Colonic mucosa (tissue), 4 donors: ENCODE measurements at regions not wholly inside any gene's neighbourhood (a gene's known extent, or its start where the extent isn't known, plus 50 kb on each side); places are given as distances from the start of the nearest gene placed in this dataset.

Experiments
- DNase-seq: peaks from one replicate; pipeline ENCODE4 v3.0.0-alpha.2; 2020
- H3K27ac ChIP-seq: fragments of 200-600 bp; one replicate; pipeline ENCODE4 v1.8.0; 2021
- H3K27me3 ChIP-seq: fragments of 200-600 bp; one replicate; pipeline ENCODE4 v1.8.0; 2021
- H3K36me3 ChIP-seq: fragments of 200-600 bp; one replicate; pipeline ENCODE4 v1.8.0; 2021
- H3K4me1 ChIP-seq: fragments of 200-600 bp; one replicate; pipeline ENCODE4 v1.8.0; 2021; ENCODE audit warnings: mild to moderate bottlenecking
- H3K4me3 ChIP-seq: fragments of 200-600 bp; one replicate; pipeline ENCODE4 v1.8.0; 2021
- H3K9ac ChIP-seq, 2 donors: one replicate each; pipeline ENCODE4 v1.7.0; 2013; ENCODE audit warnings: control low read depth in 2 of 2, low read depth in 2 of 2, low read length in 2 of 2
- H3K9me3 ChIP-seq: fragments of 200-600 bp; one replicate; pipeline ENCODE4 v1.8.0; 2021
- intact Hi-C: fragments of 100-400 bp; cut with DNase I; formaldehyde crosslinking; loops from one replicate; pipeline ENCODE4 v1.14.1; 2022
- TF ChIP-seq, protein P1 (sequence below): fragments of 200-600 bp; IDR thresholded peaks from one replicate; pipeline ENCODE4 v1.8.0; 2022; ENCODE audit warnings: antibody characterized with exemption, mild to moderate bottlenecking
- donor health status: healthy.
- donor health status: DM: no; HTN: no; CAD: no.
- donor health status: DM: no; HTN: no; CAD: no.

- intact Hi-C loops, result no loop called here
- Histone ChIP-seq H3K9ac (no peak overlapping the region), H3K36me3 (no peaks in the 10 kb centered on the region), H3K27me3 (no peaks in the 10 kb centered on the region), H3K4me3 (no peak overlapping the region), H3K4me1 (no peaks in the 10 kb centered on the region), H3K9me3 (no peaks in the 10 kb centered on the region), H3K27ac (no peak overlapping the region)
- no peak for DNase-seq
- TF ChIP-seq, protein P1, sequence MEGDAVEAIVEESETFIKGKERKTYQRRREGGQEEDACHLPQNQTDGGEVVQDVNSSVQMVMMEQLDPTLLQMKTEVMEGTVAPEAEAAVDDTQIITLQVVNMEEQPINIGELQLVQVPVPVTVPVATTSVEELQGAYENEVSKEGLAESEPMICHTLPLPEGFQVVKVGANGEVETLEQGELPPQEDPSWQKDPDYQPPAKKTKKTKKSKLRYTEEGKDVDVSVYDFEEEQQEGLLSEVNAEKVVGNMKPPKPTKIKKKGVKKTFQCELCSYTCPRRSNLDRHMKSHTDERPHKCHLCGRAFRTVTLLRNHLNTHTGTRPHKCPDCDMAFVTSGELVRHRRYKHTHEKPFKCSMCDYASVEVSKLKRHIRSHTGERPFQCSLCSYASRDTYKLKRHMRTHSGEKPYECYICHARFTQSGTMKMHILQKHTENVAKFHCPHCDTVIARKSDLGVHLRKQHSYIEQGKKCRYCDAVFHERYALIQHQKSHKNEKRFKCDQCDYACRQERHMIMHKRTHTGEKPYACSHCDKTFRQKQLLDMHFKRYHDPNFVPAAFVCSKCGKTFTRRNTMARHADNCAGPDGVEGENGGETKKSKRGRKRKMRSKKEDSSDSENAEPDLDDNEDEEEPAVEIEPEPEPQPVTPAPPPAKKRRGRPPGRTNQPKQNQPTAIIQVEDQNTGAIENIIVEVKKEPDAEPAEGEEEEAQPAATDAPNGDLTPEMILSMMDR, result no peak
Measured at GRCh38 chr13:23993680-23993985, 96.3 kb upstream of the C1QTNF9B start.

DNA sequence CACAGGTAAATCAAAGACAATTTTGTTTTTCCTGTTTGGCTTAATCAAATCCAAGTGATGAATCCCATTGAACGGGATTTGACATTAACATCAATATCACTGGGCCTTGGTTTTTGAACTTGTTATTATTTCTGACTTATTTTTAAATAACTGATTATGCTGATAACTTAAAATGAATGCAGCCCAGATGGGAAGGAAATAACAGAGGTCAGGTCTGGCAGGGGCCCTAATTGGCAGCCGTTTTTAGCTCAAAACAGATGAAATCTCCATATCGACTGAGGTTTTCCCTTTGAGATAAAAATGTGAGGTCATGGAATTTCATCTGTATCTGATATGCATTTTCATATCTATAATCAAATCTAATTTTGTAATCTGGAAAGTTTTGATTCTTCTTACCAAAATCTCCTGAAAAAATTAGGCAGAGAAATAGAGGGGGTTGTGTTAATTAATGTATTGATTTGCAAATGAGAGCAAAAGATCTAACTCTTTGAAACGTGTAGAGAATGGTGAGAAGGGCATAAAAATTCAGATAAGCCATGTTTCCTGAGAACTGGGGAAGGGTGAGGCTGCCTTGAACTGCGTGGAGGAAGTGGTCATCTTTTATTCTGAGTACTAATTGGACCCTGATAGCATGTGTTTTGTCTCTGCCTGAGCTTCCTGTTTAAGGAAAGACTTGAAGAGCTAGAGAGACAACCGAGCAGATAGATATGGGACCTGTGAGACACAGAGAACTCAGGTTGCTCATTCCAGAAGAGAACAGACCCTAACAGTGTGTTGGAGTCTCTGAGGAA, 98.2 kb upstream of the C1QTNF9B start:
- Histone ChIP-seq H3K9ac (no peak overlapping the region), H3K27ac (no peak overlapping the region), H3K9me3 (no peaks in the 10 kb centered on the region), H3K36me3 (no peaks in the 10 kb centered on the region), H3K4me3 (no peak overlapping the region), H3K27me3 (no peaks in the 10 kb centered on the region), H3K4me1 (no peaks in the 10 kb centered on the region)
- intact Hi-C loops, result no loop called here
- no peak for DNase-seq
- TF ChIP-seq, protein P1, result no peak

DNA sequence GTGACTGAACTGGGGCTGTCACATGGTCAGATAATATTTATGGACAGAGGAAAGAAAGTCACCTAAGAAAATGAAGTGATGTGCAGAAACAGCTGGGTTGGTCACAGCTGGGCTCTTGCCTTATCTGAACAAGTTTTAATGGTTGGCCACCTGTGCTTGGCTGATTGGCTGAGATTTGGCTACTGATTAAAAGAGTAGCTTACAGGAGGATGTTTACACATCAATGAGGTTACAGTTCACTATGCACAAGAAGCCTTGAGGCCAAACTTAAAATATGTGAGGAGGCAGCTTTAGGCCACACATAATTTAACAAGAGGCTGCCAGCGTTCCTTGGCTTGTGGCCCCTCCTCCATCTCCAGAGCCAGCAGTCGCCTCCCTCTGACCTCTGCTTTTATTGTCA, 99.2 kb upstream of the C1QTNF9B start:
- TF ChIP-seq, protein P1, result no peak
- Histone ChIP-seq H3K9ac (no peak overlapping the region), H3K9me3 (no peaks in the 10 kb centered on the region), H3K4me3 (no peak overlapping the region), H3K36me3 (no peaks in the 10 kb centered on the region), H3K27me3 (no peaks in the 10 kb centered on the region), H3K4me1 (no peaks in the 10 kb centered on the region), H3K27ac (no peak overlapping the region)
- DNase-seq, result no peak
- intact Hi-C loops, result no loop called here

DNA sequence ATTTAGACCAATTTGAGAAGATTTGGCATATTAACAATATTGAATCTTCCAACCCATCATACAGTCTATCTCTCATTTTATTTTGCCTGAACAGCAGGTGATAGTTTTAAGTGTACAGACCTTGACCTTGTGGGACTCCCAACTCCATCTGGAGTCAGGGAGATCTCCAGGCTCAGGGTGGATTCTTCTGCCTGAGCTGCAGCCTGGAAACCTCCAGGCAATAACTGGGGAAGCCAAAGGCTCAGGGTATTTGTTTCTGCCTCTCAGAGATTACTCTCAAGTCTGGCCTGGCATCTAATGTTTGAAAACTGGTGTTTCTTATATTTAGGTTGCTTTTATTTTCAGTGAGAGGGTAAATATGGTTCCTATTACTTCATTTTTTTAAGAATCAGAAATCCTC, 102.1 kb upstream of the C1QTNF9B start:
- H3K27ac ChIP-seq, result no peak overlapping the region
- no peak for DNase-seq
- intact Hi-C loops, result no loop called here
- no peak overlapping the region for H3K9ac ChIP-seq
- no peaks in the 10 kb centered on the region for H3K9me3 ChIP-seq
- no peaks in the 10 kb centered on the region for H3K4me1 ChIP-seq
- H3K27me3 ChIP-seq, result no peaks in the 10 kb centered on the region
- TF ChIP-seq, protein P1, result no peak
- no peak overlapping the region for H3K4me3 ChIP-seq
- no peaks in the 10 kb centered on the region for H3K36me3 ChIP-seq

- Histone ChIP-seq H3K36me3 (no peaks in the 10 kb centered on the region), H3K9me3 (no peaks in the 10 kb centered on the region), H3K9ac (no peak overlapping the region), H3K4me3 (no peak overlapping the region), H3K27me3 (no peaks in the 10 kb centered on the region), H3K27ac (no peak overlapping the region), H3K4me1 (no peaks in the 10 kb centered on the region)
- intact Hi-C loops, result no loop called here
- no peak for DNase-seq
- TF ChIP-seq, protein P1, result no peak
Measured at GRCh38 chr13:24002206-24002815, 105.0 kb upstream of the C1QTNF9B start.
